ENCODE measurements at regions not wholly inside any gene's neighbourhood (a gene's known extent, or its start where the extent isn't known, plus 50 kb on each side); places are given as distances from the start of the nearest gene placed in this dataset.

DNA sequence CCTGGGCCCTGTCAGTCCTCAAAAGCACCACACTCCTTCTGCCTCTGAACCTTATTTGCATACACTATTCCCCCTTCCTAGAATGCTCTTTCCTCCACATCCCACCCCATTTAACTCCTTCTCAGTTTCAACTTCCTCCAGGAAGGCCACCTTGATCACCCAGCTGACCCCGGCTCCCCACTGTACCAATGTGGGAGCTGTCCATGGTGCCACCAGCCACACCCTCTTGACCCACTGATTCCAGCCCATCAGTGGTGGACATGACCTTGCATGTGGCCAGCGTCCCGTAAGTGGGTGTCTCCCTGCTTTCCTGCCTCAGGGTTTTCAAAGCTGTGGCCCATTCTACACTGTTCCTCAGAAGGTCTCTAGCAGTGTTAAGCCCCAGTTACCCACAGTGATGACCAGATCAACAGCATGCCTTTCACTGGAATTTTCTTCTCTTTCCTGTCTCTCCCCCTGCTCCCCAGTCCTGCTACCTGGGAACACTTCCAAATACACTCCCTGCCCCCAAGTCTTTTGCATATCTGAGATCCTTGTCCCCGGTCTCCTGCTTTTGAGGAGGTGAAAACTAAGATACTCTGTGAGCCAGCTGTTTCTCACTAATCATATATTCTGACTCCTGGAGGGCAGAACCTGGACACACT, 346.6 kb downstream of the MN1 start:
- TF ChIP-seq, protein P1, sequence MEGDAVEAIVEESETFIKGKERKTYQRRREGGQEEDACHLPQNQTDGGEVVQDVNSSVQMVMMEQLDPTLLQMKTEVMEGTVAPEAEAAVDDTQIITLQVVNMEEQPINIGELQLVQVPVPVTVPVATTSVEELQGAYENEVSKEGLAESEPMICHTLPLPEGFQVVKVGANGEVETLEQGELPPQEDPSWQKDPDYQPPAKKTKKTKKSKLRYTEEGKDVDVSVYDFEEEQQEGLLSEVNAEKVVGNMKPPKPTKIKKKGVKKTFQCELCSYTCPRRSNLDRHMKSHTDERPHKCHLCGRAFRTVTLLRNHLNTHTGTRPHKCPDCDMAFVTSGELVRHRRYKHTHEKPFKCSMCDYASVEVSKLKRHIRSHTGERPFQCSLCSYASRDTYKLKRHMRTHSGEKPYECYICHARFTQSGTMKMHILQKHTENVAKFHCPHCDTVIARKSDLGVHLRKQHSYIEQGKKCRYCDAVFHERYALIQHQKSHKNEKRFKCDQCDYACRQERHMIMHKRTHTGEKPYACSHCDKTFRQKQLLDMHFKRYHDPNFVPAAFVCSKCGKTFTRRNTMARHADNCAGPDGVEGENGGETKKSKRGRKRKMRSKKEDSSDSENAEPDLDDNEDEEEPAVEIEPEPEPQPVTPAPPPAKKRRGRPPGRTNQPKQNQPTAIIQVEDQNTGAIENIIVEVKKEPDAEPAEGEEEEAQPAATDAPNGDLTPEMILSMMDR (IDR thresholded peaks at IDR 0.05; ENCODE audit: insufficient read depth, low read length, poor library complexity, severe bottlenecking), result no peak
- Histone ChIP-seq H3K4me3 (ENCODE audit: low read depth, low read length) (no peak overlapping the region), H3K36me3 (ENCODE audit: control insufficient read depth, insufficient read depth, low read length) (no peaks in the 10 kb centered on the region), H3K27me3 (ENCODE audit: control insufficient read depth, insufficient read depth, low read length) (no peaks in the 10 kb centered on the region)
- no peak for DNase-seq (ENCODE audit: low read depth)

DNA sequence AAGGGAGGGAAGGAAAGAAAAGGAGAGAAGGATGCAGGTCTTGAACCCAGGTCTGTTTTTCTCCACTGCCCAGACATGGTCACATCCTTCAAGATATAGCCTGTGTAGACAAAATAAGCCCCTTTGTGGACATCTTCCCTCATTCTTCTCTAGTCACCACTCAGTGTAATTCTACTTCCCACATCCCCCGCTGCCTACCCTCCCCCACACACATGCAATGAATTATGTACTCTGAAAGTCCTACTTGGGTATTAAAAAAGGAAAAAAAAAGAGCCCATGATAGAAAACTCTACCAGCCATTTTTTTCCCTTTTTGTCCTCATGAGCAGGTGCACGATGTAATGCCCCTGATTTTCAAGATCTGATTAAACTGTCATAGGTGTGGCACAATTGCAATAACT, 346.0 kb downstream of the MN1 start:
- TF ChIP-seq, protein P1 (IDR thresholded peaks at IDR 0.05; ENCODE audit: insufficient read depth, low read length, poor library complexity, severe bottlenecking), result no peak
- H3K4me3 ChIP-seq (ENCODE audit: low read depth, low read length), result no peak overlapping the region
- no peaks in the 10 kb centered on the region for H3K27me3 ChIP-seq (ENCODE audit: control insufficient read depth, insufficient read depth, low read length)
- no peaks in the 10 kb centered on the region for H3K36me3 ChIP-seq (ENCODE audit: control insufficient read depth, insufficient read depth, low read length)
- DNase-seq (ENCODE audit: low read depth), result no peak

DNA sequence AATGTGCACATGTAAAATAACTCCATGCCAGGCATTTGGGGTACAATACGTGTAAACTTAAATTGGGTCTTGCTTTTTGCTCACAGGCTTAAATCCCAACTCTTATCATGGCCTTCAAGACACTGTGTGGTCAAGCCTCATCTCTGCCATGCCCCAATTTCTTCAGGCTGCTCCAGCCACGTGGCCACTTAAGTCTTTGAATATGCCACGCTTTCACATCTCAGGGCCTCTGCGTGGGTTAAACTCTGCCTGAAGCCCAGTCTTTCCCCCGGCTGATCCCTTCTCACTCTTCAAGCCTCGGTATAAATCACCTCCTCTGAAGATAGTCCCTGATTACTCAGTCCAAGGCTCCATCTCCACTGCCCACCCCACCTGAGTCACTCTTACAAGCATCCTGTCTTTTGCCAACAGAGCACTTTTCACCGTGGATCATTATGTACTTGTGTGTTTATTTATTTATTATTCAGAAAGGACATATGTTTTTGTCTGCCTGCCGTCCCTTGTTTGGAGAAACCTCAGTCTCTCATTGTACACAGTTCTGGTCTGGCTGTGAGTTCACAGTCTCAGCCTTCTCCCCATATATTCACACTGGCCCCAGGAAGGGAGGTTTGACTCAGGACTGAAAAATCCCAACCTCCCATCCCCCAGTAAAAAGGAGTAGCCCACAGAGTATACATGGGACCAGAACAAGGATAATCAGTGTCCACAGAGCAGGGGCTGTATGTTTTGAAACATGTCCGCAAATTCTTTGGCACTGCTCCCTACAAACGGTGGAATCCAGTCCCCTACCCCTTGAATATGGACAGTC, 344.7 kb downstream of the MN1 start:
- no peak overlapping the region for H3K4me3 ChIP-seq (ENCODE audit: low read depth, low read length)
- TF ChIP-seq, protein P1 (IDR thresholded peaks at IDR 0.05; ENCODE audit: insufficient read depth, low read length, poor library complexity, severe bottlenecking), result no peak
- peak; percentile 67 for DNase-seq (ENCODE audit: low read depth)
- no peaks in the 10 kb centered on the region for H3K27me3 ChIP-seq (ENCODE audit: control insufficient read depth, insufficient read depth, low read length)
- no peaks in the 10 kb centered on the region for H3K36me3 ChIP-seq (ENCODE audit: control insufficient read depth, insufficient read depth, low read length)

DNA sequence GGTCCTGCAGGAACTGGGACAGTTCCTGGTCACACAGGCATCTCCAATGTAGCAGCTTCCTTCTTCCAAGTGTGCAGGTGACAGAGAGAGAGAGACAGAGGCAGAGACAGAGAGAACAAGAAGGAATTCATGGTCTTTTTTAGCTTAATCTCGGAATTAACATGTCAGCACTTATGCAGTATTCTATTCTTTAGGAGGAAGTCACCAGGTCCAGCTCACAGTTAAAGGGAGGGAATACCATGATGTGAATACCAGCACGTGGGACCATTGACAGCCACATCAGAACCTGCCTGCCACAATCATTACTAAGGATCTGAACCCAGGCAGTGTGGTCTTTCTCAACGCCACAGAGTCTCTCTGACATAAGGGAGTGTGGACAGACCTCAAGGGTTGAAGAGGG, 341.6 kb downstream of the MN1 start:
- Histone ChIP-seq H3K27me3 (ENCODE audit: control insufficient read depth, insufficient read depth, low read length) (no peaks in the 10 kb centered on the region), H3K36me3 (ENCODE audit: control insufficient read depth, insufficient read depth, low read length) (no peaks in the 10 kb centered on the region), H3K4me3 (ENCODE audit: low read depth, low read length) (no peak overlapping the region)
- no peak for DNase-seq (ENCODE audit: low read depth)
- TF ChIP-seq, protein P1 (IDR thresholded peaks at IDR 0.05; ENCODE audit: insufficient read depth, low read length, poor library complexity, severe bottlenecking), result no peak

DNA sequence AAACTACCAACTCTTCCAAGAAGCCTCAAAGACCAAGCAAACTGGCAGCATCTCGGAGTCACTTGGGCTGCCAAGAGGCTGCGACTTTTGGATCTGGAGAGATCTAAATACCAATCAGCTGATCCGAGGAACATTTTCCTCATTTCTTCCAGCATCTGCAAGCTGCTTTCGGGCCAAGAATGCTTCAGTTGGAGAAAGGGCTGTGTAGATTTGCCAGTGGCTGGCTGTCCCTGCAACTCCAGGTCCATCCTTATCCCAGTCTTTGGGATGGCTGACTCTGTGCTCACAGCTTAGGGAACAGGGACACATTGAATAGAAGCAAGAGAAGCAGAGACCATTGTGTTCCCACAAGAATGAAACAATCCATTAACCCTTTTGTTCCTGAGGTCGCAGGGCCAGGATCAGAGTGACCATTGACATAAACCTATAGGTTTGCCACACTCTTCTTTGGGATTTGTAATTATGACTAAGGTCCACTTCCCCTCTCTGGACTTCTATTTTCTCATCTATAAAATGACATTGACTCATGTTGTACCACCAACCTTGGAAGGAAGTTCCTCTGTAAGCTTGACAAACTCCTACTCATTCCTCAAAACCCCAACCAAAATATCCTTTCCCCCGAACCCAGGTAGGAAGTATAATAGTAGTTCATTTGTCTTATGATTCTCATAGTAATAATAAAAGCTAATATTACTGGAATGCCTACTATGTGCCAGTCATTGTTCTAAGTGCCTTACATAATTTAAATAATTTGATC, 340.8 kb downstream of the MN1 start:
- no peak overlapping the region for H3K4me3 ChIP-seq (ENCODE audit: low read depth, low read length)
- TF ChIP-seq, protein P1 (IDR thresholded peaks at IDR 0.05; ENCODE audit: insufficient read depth, low read length, poor library complexity, severe bottlenecking), result no peak
- H3K36me3 ChIP-seq (ENCODE audit: control insufficient read depth, insufficient read depth, low read length), result no peaks in the 10 kb centered on the region
- DNase-seq (ENCODE audit: low read depth), result no peak
- no peaks in the 10 kb centered on the region for H3K27me3 ChIP-seq (ENCODE audit: control insufficient read depth, insufficient read depth, low read length)

Measured in kidney epithelial cell (primary cell).